Spleen (tissue), 11 donors: ENCODE measurements at regions not wholly inside any gene's neighbourhood (a gene's known extent, or its start where the extent isn't known, plus 50 kb on each side); places are given as distances from the start of the nearest gene placed in this dataset.

Source experiments
- DNase-seq: peaks from one replicate; pipeline ENCODE4 v3.0.0-alpha.2; 2020
- H3K27ac ChIP-seq, 8 donors: fragments of 200-600 bp; sonication (generic) in 7 of 8; 1 replicate in 4 of 8; 2 replicates in 4 of 8; pipeline versions ENCODE4 v1.5.0 to v1.8.0; 2016 to 2021; ENCODE audit warnings: inconsistent platforms in 4 of 8, mild to moderate bottlenecking in 4 of 8, moderate library complexity in 1 of 8
- H3K27me3 ChIP-seq, 7 donors: fragments of 200-600 bp; sonication (generic) in 6 of 7; replicated peaks in 1 of 7; 1 replicate in 4 of 7; 2 replicates in 3 of 7; pipeline versions ENCODE4 v1.5.0 to v1.8.0; 2016 to 2021; ENCODE audit warnings: inconsistent platforms in 3 of 7, mild to moderate bottlenecking in 1 of 7
- H3K36me3 ChIP-seq, 6 donors: fragments of 200-600 bp; sonication (generic) in 5 of 6; 1 replicate in 4 of 6; 2 replicates in 2 of 6; pipeline versions ENCODE4 v1.5.0 to v1.8.0; 2016 to 2021; ENCODE audit warnings: inconsistent platforms in 2 of 6
- H3K4me1 ChIP-seq, 6 donors: fragments of 200-600 bp; sonication (generic) in 5 of 6; 1 replicate in 3 of 6; 2 replicates in 3 of 6; pipeline versions ENCODE4 v1.5.0 to v1.8.0; 2016 to 2021; ENCODE audit warnings: inconsistent platforms in 3 of 6
- H3K4me3 ChIP-seq, 8 donors: fragments of 200-600 bp; sonication (generic) in 7 of 8; 1 replicate in 4 of 8; 2 replicates in 4 of 8; pipeline versions ENCODE4 v1.5.0 to v1.8.0; 2016 to 2021; ENCODE audit warnings: inconsistent platforms in 4 of 8, mild to moderate bottlenecking in 4 of 8, moderate library complexity in 2 of 8
- H3K9me3 ChIP-seq, 8 donors: fragments of 200-600 bp; sonication (generic) in 7 of 8; 1 replicate in 4 of 8; 2 replicates in 4 of 8; pipeline versions ENCODE4 v1.5.0 to v1.8.0; 2016 to 2021; ENCODE audit warnings: inconsistent platforms in 4 of 8
- CTCF ChIP-seq, 11 experiments: fragments of 200-600 bp in 7 of 11; fragments of 450-650 bp in 4 of 11; sonication (generic) in 4 of 11; IDR thresholded peaks in 8 of 11; conservative IDR thresholded peaks in 3 of 11; 1 replicate in 7 of 11; 2 replicates in 4 of 11; pipeline versions ENCODE4 v1.4.0 to v1.8.0; 2016 to 2021; ENCODE audit warnings: antibody characterized with exemption in 11 of 11, inconsistent platforms in 4 of 11, mild to moderate bottlenecking in 1 of 11
- POLR2A ChIP-seq, 3 donors: fragments of 450-650 bp; IDR thresholded peaks; one replicate each; pipeline ENCODE4 v1.5.1; 2017; ENCODE audit warnings: antibody characterized with exemption in 3 of 3, mild to moderate bottlenecking in 1 of 3
- POLR2AphosphoS5 ChIP-seq, 3 donors: sonication (generic); formaldehyde crosslinking; IDR thresholded peaks; one replicate each; pipeline ENCODE4 v1.5.1; 2017; ENCODE audit warnings: antibody characterized with exemption in 3 of 3
- WGBS, 5 donors: extraction: QIAGEN DNeasy Blood & Tissue Kit in 3 of 5; methylation state at CpG; one replicate each; pipeline versions ENCODE4 v1.1.5 to v1.1.7; 2013 to 2018; 5-methylcytosine and 5-hydroxymethylcytosine counted together
- intact Hi-C: fragments of 100-400 bp; cut with DNase I; formaldehyde crosslinking; loops from one replicate; pipeline ENCODE4 v1.15.0; 2023; ENCODE audit warnings: low total_unique reads
- donor health status: healthy with polysubstance abuse.
- donor health status: DM: no; HTN: no; CAD: no; lungs with moderate emphysema.
- donor health status: DM: no; HTN: no; CAD: no.
- donor health status: Bipolar disorder and iron deficiency.
- donor health status: healthy.
- donor health status: DM: no; HTN: no; CAD: no.
- donor health status: DM: yes; HTN: yes; CAD: no.

- Histone ChIP-seq H3K27ac (no peak overlapping the region), H3K36me3 (no peaks in the 10 kb centered on the region), H3K4me1 (no peaks in the 10 kb centered on the region), H3K4me3 (no peak overlapping the region), H3K27me3 (no peaks in the 10 kb centered on the region), H3K9me3 (no peaks in the 10 kb centered on the region)
- TF ChIP-seq POLR2AphosphoS5 (IDR thresholded peaks at IDR 0.05) (no peak), POLR2A (IDR thresholded peaks at IDR 0.05) (no peak), CTCF (IDR thresholded peaks at IDR 0.05 in 8 of 11, conservative IDR thresholded peaks at IDR 0.05 in 3 of 11) (no peak)
- DNase-seq = no peak
- WGBS, 5 donors = 56 to 71% (median 62%) methylated on average over 7 of the region's 7 CpGs
- intact Hi-C loops = no loop called here
Measured at GRCh38 chr11:131025421-131026125, 109.3 kb upstream of the SNX19 start.

GRCh38 chr11:131027491-131027890 is 111.2 kb upstream of the SNX19 start:
- 75 to 84% (median 80%) methylated on average over 2 of the region's 2 CpGs for WGBS, 5 donors
- Histone ChIP-seq H3K36me3 (no peaks in the 10 kb centered on the region), H3K27ac (no peak overlapping the region), H3K4me1 (no peaks in the 10 kb centered on the region), H3K27me3 (no peaks in the 10 kb centered on the region), H3K9me3 (no peaks in the 10 kb centered on the region), H3K4me3 (no peak overlapping the region)
- TF ChIP-seq POLR2A (IDR thresholded peaks at IDR 0.05) = no peak
- no peak for TF ChIP-seq CTCF (IDR thresholded peaks at IDR 0.05 in 8 of 11, conservative IDR thresholded peaks at IDR 0.05 in 3 of 11)
- TF ChIP-seq POLR2AphosphoS5 (IDR thresholded peaks at IDR 0.05) = no peak
- no peak for DNase-seq
- intact Hi-C loops = no loop called here

- H3K27ac ChIP-seq = no peak overlapping the region
- 31 to 55% (median 46%) methylated on average over 5 of the region's 5 CpGs for WGBS, 5 donors
- no peak overlapping the region for H3K4me3 ChIP-seq
- H3K4me1 ChIP-seq = no peaks in the 10 kb centered on the region
- TF ChIP-seq POLR2AphosphoS5 (IDR thresholded peaks at IDR 0.05) (no peak), CTCF (IDR thresholded peaks at IDR 0.05 in 8 of 11, conservative IDR thresholded peaks at IDR 0.05 in 3 of 11) (no peak), POLR2A (IDR thresholded peaks at IDR 0.05) (no peak)
- intact Hi-C loops = no loop called here
- no peaks in the 10 kb centered on the region for H3K9me3 ChIP-seq
- peaks cover 0 to 11% (median 0%) of the 10 kb centered on the region in 7 donors for H3K27me3 ChIP-seq
- DNase-seq = no peak
- H3K36me3 ChIP-seq = no peaks in the 10 kb centered on the region
Measured at GRCh38 chr11:131033151-131033651, 116.9 kb upstream of the SNX19 start.

GRCh38 chr11:131036514-131036913 is 120.2 kb upstream of the SNX19 start:
- no peaks in the 10 kb centered on the region for H3K4me1 ChIP-seq
- no peaks in the 10 kb centered on the region for H3K9me3 ChIP-seq
- no peak for DNase-seq
- H3K27ac ChIP-seq = no peak overlapping the region
- H3K36me3 ChIP-seq = no peaks in the 10 kb centered on the region
- H3K4me3 ChIP-seq = no peak overlapping the region
- intact Hi-C loops = no loop called here
- TF ChIP-seq CTCF (IDR thresholded peaks at IDR 0.05 in 8 of 11, conservative IDR thresholded peaks at IDR 0.05 in 3 of 11) (no peak), POLR2A (IDR thresholded peaks at IDR 0.05) (no peak), POLR2AphosphoS5 (IDR thresholded peaks at IDR 0.05) (no peak)
- peaks cover 0 to 13% (median 0%) of the 10 kb centered on the region in 7 donors for H3K27me3 ChIP-seq
- WGBS, 5 donors = 80 to 95% (median 87%) methylated on average over 5 of the region's 5 CpGs
